HepG2 (cell line): ENCODE measurements at regions not wholly inside any gene's neighbourhood (a gene's known extent, or its start where the extent isn't known, plus 50 kb on each side); places are given as distances from the start of the nearest gene placed in this dataset.

Experiments
- KAT2B ChIP-seq: fragments of 150-350 bp; IDR thresholded peaks from 2 replicates; pipeline ENCODE4 v1.6.1; 2014; ENCODE audit warnings: low read depth, low read length, borderline replicate concordance
- RARA ChIP-seq: IDR thresholded peaks from 2 replicates; pipeline ENCODE4 v1.6.1; 2016; ENCODE audit warnings: missing genetic modification reagents, missing compliant biosample characterization
- SATB2 ChIP-seq: sonication (generic); formaldehyde crosslinking; IDR thresholded peaks from 2 replicates; pipeline ENCODE4 v1.5.0; 2020; ENCODE audit warnings: missing genetic modification reagents
- ZNF503 ChIP-seq: sonication (generic); formaldehyde crosslinking; IDR thresholded peaks from 2 replicates; pipeline ENCODE4 v1.4.0; 2020; ENCODE audit warnings: missing genetic modification reagents
- TF ChIP-seq, protein P1 (sequence below): sonication (generic); formaldehyde crosslinking; IDR thresholded peaks from 2 replicates; pipeline ENCODE4 v1.5.0; 2020; ENCODE audit warnings: mild to moderate bottlenecking, missing genetic modification reagents, borderline replicate concordance

DNA sequence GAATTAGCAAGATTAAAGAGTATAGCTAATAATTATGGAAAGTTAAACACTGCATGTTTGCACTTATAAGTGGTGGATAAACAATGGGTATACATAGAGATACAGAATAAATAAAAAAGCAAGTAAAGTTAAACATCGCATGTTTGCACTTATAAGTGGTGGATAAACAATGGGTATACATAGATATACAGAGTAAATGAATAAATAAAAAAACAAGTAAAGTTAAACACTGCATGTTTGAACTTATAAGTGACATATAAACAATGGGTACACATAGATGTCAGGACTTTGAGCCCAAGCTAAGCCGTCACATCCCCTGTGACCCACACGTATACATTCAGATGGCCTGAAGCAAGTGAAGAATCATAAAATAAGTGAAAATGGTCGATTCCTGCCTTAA is 1533.3 kb upstream of the SPRY2 start (continued):
- TF ChIP-seq, protein P1, sequence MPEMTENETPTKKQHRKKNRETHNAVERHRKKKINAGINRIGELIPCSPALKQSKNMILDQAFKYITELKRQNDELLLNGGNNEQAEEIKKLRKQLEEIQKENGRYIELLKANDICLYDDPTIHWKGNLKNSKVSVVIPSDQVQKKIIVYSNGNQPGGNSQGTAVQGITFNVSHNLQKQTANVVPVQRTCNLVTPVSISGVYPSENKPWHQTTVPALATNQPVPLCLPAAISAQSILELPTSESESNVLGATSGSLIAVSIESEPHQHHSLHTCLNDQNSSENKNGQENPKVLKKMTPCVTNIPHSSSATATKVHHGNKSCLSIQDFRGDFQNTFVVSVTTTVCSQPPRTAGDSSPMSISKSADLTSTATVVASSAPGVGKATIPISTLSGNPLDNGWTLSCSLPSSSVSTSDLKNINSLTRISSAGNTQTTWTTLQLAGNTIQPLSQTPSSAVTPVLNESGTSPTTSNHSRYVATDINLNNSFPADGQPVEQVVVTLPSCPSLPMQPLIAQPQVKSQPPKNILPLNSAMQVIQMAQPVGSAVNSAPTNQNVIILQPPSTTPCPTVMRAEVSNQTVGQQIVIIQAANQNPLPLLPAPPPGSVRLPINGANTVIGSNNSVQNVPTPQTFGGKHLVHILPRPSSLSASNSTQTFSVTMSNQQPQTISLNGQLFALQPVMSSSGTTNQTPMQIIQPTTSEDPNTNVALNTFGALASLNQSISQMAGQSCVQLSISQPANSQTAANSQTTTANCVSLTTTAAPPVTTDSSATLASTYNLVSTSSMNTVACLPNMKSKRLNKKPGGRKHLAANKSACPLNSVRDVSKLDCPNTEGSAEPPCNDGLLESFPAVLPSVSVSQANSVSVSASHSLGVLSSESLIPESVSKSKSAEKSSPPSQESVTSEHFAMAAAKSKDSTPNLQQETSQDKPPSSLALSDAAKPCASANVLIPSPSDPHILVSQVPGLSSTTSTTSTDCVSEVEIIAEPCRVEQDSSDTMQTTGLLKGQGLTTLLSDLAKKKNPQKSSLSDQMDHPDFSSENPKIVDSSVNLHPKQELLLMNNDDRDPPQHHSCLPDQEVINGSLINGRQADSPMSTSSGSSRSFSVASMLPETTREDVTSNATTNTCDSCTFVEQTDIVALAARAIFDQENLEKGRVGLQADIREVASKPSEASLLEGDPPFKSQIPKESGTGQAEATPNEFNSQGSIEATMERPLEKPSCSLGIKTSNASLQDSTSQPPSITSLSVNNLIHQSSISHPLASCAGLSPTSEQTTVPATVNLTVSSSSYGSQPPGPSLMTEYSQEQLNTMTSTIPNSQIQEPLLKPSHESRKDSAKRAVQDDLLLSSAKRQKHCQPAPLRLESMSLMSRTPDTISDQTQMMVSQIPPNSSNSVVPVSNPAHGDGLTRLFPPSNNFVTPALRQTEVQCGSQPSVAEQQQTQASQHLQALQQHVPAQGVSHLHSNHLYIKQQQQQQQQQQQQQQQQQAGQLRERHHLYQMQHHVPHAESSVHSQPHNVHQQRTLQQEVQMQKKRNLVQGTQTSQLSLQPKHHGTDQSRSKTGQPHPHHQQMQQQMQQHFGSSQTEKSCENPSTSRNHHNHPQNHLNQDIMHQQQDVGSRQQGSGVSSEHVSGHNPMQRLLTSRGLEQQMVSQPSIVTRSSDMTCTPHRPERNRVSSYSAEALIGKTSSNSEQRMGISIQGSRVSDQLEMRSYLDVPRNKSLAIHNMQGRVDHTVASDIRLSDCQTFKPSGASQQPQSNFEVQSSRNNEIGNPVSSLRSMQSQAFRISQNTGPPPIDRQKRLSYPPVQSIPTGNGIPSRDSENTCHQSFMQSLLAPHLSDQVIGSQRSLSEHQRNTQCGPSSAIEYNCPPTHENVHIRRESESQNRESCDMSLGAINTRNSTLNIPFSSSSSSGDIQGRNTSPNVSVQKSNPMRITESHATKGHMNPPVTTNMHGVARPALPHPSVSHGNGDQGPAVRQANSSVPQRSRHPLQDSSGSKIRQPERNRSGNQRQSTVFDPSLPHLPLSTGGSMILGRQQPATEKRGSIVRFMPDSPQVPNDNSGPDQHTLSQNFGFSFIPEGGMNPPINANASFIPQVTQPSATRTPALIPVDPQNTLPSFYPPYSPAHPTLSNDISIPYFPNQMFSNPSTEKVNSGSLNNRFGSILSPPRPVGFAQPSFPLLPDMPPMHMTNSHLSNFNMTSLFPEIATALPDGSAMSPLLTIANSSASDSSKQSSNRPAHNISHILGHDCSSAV (CRISPR knock-in tag), result no peak
- TF ChIP-seq KAT2B (no peak), ZNF503 (peak; percentile 99), SATB2 (peak; percentile 82; the same call in 1 of the 2 replicates), RARA (CRISPR knock-in tag) (peak; percentile 67)
